MCF 10A (cell line): ENCODE measurements at regions not wholly inside any gene's neighbourhood (a gene's known extent, or its start where the extent isn't known, plus 50 kb on each side); places are given as distances from the start of the nearest gene placed in this dataset.

Experiments
- BruUV-seq: library from RNA; stranded (reverse); fragments of 400-500 nt; replicated peaks from 2 replicates; lab custom pipeline; 2021; lab: Mats Ljungman, UMichigan
- CTCF ChIA-PET: fragments of 300-600 bp; sonication (Branson Sonifier 250); formaldehyde crosslinking; extraction: SDS; loops from one replicate; lab custom pipeline; 2021; ENCODE audit warnings: antibody characterized with exemption, inconsistent platforms; lab: Yijun Ruan, JAX
- POLR2A ChIA-PET: fragments of 300-600, 350-650 bp; sonication (Branson Sonifier 250); formaldehyde crosslinking; extraction: SDS; loops from one replicate; lab custom pipeline; 2020; ENCODE audit warnings: antibody characterized with exemption, inconsistent platforms; lab: Yijun Ruan, JAX
- DNase-seq: peaks from one replicate; pipeline ENCODE4 v3.0.0-alpha.2; 2018; ENCODE audit not compliant: unreplicated experiment
- H3K27ac Mint-ChIP-seq: one replicate; pipeline ENCODE4 v1.8.0; 2022; ENCODE audit warnings: mild to moderate bottlenecking, low read depth, mixed read lengths; ENCODE audit not compliant: unreplicated experiment
- H3K27me3 Mint-ChIP-seq: one replicate; pipeline ENCODE4 v1.8.0; 2022; ENCODE audit warnings: mixed read lengths; ENCODE audit not compliant: insufficient read depth, unreplicated experiment
- H3K36me3 Mint-ChIP-seq: one replicate; pipeline ENCODE4 v1.8.0; 2022; ENCODE audit warnings: mild to moderate bottlenecking, moderate library complexity, mixed read lengths; ENCODE audit not compliant: insufficient read depth, unreplicated experiment
- H3K4me1 Mint-ChIP-seq: one replicate; pipeline ENCODE4 v1.8.0; 2022; ENCODE audit warnings: mixed read lengths; ENCODE audit not compliant: insufficient read depth, unreplicated experiment
- H3K4me3 Mint-ChIP-seq: one replicate; pipeline ENCODE4 v1.8.0; 2022; ENCODE audit warnings: mild to moderate bottlenecking, moderate library complexity, mixed read lengths; ENCODE audit not compliant: unreplicated experiment
- H3K9me3 Mint-ChIP-seq: one replicate; pipeline ENCODE4 v1.8.0; 2022; ENCODE audit warnings: mixed read lengths; ENCODE audit not compliant: unreplicated experiment
- intact Hi-C: fragments of 100-400 bp; cut with micrococcal nuclease; formaldehyde crosslinking; loops from 2 replicates; pipeline ENCODE4 v1.14.1; 2022
- TF ChIP-seq, protein P1 (sequence below): fragments of 200-600 bp; IDR thresholded peaks from one replicate; pipeline ENCODE4 v1.8.0; 2022; ENCODE audit warnings: antibody characterized with exemption, mild to moderate bottlenecking; ENCODE audit not compliant: unreplicated experiment

DNA sequence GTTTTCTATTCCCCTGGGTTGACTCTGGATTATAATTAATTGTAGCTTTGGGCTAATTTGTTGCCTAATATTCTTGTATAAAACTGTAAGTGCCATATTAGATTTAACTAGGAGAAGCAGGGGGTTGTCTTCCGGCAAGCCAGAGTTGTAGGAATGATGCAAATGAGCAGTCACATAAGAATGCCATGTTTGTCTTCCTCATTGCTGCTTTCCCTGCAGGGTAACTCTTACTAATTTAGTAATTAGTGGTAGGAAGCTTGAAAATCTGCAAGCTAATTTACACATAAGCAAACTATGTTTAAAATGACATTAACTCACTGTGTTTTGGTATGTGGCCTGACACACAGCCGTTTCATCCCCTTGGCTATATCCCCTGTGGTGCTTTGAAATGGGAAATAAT lies 527.8 kb downstream of the KCTD16 start:
- POLR2A ChIA-PET, result interaction anchor here (0.9 kb wide), 1 partner anchor 114 kb away, joined by 3 read pairs; no protein-coding TSS in a partner anchor
- CTCF ChIA-PET, result interaction anchor here (0.5 to 3.0 kb wide), 7 partner anchors 21 to 649 kb away, joined by 3 to 10 read pairs (median 4); no protein-coding TSS in a partner anchor
- intact Hi-C loops, result loop anchor here (1.0 to 2.0 kb wide), 2 partner anchors 114 to 494 kb away; no protein-coding TSS in a partner anchor

DNA sequence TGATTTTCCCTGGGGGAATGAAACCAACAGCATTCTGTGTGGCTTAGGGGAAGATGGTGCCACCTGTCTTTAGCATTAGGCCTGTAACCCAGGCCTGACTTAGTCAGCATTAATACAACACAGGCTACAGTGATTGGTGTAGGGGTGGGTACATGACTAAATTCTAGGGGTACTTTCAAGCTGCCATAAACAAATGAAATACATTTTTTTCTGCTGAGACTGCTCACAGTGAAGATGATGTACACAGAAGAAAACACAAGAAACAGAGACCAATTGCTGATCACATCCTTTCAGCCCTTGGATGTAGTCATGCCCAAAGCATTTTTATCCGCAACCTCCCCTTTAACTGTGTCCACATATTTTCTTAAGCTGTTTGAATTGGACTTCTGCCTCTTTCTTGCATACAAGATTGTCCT lies 527.2 kb downstream of the KCTD16 start:
- no peaks in the 10 kb centered on the region for H3K27me3 Mint-ChIP-seq
- H3K36me3 Mint-ChIP-seq, result no peaks in the 10 kb centered on the region
- TF ChIP-seq, protein P1, sequence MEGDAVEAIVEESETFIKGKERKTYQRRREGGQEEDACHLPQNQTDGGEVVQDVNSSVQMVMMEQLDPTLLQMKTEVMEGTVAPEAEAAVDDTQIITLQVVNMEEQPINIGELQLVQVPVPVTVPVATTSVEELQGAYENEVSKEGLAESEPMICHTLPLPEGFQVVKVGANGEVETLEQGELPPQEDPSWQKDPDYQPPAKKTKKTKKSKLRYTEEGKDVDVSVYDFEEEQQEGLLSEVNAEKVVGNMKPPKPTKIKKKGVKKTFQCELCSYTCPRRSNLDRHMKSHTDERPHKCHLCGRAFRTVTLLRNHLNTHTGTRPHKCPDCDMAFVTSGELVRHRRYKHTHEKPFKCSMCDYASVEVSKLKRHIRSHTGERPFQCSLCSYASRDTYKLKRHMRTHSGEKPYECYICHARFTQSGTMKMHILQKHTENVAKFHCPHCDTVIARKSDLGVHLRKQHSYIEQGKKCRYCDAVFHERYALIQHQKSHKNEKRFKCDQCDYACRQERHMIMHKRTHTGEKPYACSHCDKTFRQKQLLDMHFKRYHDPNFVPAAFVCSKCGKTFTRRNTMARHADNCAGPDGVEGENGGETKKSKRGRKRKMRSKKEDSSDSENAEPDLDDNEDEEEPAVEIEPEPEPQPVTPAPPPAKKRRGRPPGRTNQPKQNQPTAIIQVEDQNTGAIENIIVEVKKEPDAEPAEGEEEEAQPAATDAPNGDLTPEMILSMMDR, result peak; percentile 18
- ChIA-PET CTCF (interaction anchor here (0.6 to 3.0 kb wide), 8 partner anchors 20 to 649 kb away, joined by 3 to 10 read pairs (median 4); no protein-coding TSS in a partner anchor), POLR2A (interaction anchor here (0.8 to 0.9 kb wide), 2 partner anchors 8 to 115 kb away, joined by 3 read pairs; no protein-coding TSS in a partner anchor)
- no peak overlapping the region for H3K4me3 Mint-ChIP-seq
- peaks cover 19% of the 10 kb centered on the region for H3K4me1 Mint-ChIP-seq
- BruUV-seq, result no TSS peak
- no peaks in the 10 kb centered on the region for H3K9me3 Mint-ChIP-seq
- peak overlapping the region; percentile 73 for H3K27ac Mint-ChIP-seq
- intact Hi-C loops, result loop anchor here (1.0 to 2.0 kb wide), 3 partner anchors 114 to 493 kb away; no protein-coding TSS in a partner anchor
- peak; percentile 88 for DNase-seq

More for the DNA sequence above, 527.8 kb downstream of the KCTD16 start:
- peaks cover 19% of the 10 kb centered on the region for H3K4me1 Mint-ChIP-seq
- no peaks in the 10 kb centered on the region for H3K27me3 Mint-ChIP-seq
- no peaks in the 10 kb centered on the region for H3K36me3 Mint-ChIP-seq
- TF ChIP-seq, protein P1, result no peak
- peak overlapping the region; percentile 73 for H3K27ac Mint-ChIP-seq
- no peaks in the 10 kb centered on the region for H3K9me3 Mint-ChIP-seq
- BruUV-seq, result no TSS peak
- H3K4me3 Mint-ChIP-seq, result no peak overlapping the region
- no peak for DNase-seq

DNA sequence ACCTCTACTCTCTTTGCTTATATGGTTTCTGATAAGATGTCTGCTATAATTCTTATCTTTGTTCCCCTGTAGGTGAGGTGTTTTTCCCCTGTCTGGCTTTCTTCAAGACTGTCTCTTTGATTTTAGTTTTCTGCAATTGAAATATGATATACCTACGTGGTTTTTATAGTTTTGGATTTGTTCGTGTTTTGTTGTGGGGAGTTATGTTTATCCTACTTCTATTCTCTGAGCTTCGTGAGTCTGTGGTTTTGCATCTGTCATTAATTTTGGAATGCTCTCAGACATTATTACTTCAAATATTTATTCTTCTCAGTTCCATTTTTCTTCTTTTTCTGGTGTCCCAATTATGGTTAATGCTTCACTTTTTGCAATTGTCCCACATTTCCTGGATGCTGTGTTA lies 521.3 kb downstream of the KCTD16 start:
- H3K9me3 Mint-ChIP-seq, result peaks cover 12% of the 10 kb centered on the region
- intact Hi-C loops, result loop anchor here (2.0 kb wide), 1 partner anchor 547 kb away; no protein-coding TSS in a partner anchor
- TF ChIP-seq, protein P1, result no peak
- no peak overlapping the region for H3K27ac Mint-ChIP-seq
- H3K4me1 Mint-ChIP-seq, result no peaks in the 10 kb centered on the region
- BruUV-seq, result no TSS peak
- ChIA-PET CTCF (no interaction called here), POLR2A (no interaction called here)
- DNase-seq, result no peak
- no peak overlapping the region for H3K4me3 Mint-ChIP-seq
- H3K27me3 Mint-ChIP-seq, result no peaks in the 10 kb centered on the region
- no peaks in the 10 kb centered on the region for H3K36me3 Mint-ChIP-seq

DNA sequence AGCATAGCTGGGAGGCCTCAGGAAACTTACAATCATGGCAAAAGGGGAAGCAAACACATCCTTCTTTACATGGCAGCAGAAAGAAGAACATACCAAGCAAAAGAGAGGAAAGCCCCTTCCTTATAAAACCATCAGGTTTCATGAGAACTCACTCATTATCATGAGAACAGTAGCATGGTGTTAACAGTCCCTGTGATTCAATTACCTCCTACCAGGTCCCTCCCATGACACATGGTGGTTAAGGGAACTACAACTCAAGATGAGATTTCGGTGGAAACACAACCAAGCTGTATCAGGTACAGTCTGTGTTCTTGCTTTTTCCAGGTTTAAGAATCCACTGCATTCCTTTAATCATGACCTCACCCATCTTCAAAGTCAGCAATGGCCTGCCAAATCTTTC lies 514.2 kb downstream of the KCTD16 start:
- Mint-ChIP-seq H3K36me3 (no peaks in the 10 kb centered on the region), H3K27me3 (no peaks in the 10 kb centered on the region), H3K9me3 (peaks cover 12% of the 10 kb centered on the region), H3K27ac (no peak overlapping the region), H3K4me1 (no peaks in the 10 kb centered on the region), H3K4me3 (no peak overlapping the region)
- TF ChIP-seq, protein P1, result no peak
- CTCF ChIA-PET, result interaction anchor here (1.4 kb wide), 1 partner anchor 217 kb away, joined by 5 read pairs; no protein-coding TSS in a partner anchor
- intact Hi-C loops, result no loop called here
- BruUV-seq, result no TSS peak
- DNase-seq, result no peak
- POLR2A ChIA-PET, result no interaction called here
